ENCODE measurements at regions not wholly inside any gene's neighbourhood (a gene's known extent, or its start where the extent isn't known, plus 50 kb on each side); places are given as distances from the start of the nearest gene placed in this dataset.

DNA sequence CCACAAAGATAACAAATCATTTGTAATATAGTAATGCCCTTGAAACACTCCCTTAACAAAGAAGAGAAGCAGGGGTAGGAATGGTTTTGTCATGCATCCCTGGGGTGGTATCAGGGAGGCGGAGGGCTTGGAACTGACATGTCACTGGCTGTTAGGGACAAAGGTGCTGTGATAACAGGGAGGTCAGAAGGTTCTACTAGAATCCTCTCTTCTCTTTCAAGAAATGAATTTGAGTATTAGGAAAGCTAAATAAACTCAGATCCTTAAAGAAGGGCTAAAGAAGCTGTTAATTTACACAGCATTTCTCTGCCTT is 65.4 kb upstream of the ADAMTS18 start:
- TF ChIP-seq SIN3A (IDR thresholded peaks at IDR 0.05; ENCODE audit: borderline replicate concordance, insufficient read depth, low read length) (no peak), REST (IDR thresholded peaks at IDR 0.05; ENCODE audit: insufficient read depth in 1 of 2, low read depth in 2 of 2, low read length in 2 of 2) (no peak)
